ENCODE measurements at regions not wholly inside any gene's neighbourhood (a gene's known extent, or its start where the extent isn't known, plus 50 kb on each side); places are given as distances from the start of the nearest gene placed in this dataset.
"Not testable (repeated sequence)": the region's sequence is repeated elsewhere in the genome, so short reads cannot be mapped to it uniquely, and the experiment has no call there.

- not testable (repeated sequence) for DNase-seq (ENCODE audit: low spot score)
Measured at GRCh38 chr21:28281357-28281756, 711.3 kb downstream of the LTN1 start.

- no peak for DNase-seq (ENCODE audit: low spot score)
Measured at GRCh38 chr21:28280611-28281010, 712.1 kb downstream of the LTN1 start.

GRCh38 chr21:28277324-28277723 is 715.4 kb downstream of the LTN1 start:
- DNase-seq (ENCODE audit: low spot score) = no peak

GRCh38 chr21:28272272-28272992 is 720.2 kb downstream of the LTN1 start:
- DNase-seq (ENCODE audit: low spot score) = no peak

GRCh38 chr21:28269173-28269572 is 723.5 kb downstream of the LTN1 start:
- no peak for DNase-seq (ENCODE audit: low spot score)

GRCh38 chr21:28268685-28269084 is 724.0 kb downstream of the LTN1 start:
- no peak for DNase-seq (ENCODE audit: low spot score)

GRCh38 chr21:28267449-28267848 is 725.2 kb downstream of the LTN1 start:
- DNase-seq (ENCODE audit: low spot score) = no peak

GRCh38 chr21:28266061-28266460 is 726.6 kb downstream of the LTN1 start:
- DNase-seq (ENCODE audit: low spot score) = no peak

- DNase-seq (ENCODE audit: low spot score) = no peak
Measured at GRCh38 chr21:28263974-28264373, 728.7 kb downstream of the LTN1 start.

- DNase-seq (ENCODE audit: low spot score) = no peak
Measured at GRCh38 chr21:28261298-28261697, 731.4 kb downstream of the LTN1 start.

- DNase-seq (ENCODE audit: low spot score) = no peak
Measured at GRCh38 chr21:28257276-28257675, 735.4 kb downstream of the LTN1 start.

GRCh38 chr21:28256837-28257236 is 735.8 kb downstream of the LTN1 start:
- no peak for DNase-seq (ENCODE audit: low spot score)

GRCh38 chr21:28256420-28256831 is 736.3 kb downstream of the LTN1 start:
- no peak for DNase-seq (ENCODE audit: low spot score)

GRCh38 chr21:28253961-28254360 is 738.7 kb downstream of the LTN1 start:
- no peak for DNase-seq (ENCODE audit: low spot score)

GRCh38 chr21:28253338-28253737 is 739.3 kb downstream of the LTN1 start:
- DNase-seq (ENCODE audit: low spot score) = no peak

- no peak for DNase-seq (ENCODE audit: low spot score)
Measured at GRCh38 chr21:28252928-28253327, 739.7 kb downstream of the LTN1 start.

GRCh38 chr21:28250946-28251345 is 741.7 kb downstream of the LTN1 start:
- no peak for DNase-seq (ENCODE audit: low spot score)

- no peak for DNase-seq (ENCODE audit: low spot score)
Measured at GRCh38 chr21:28247454-28248020, 745.1 kb downstream of the LTN1 start.

- DNase-seq (ENCODE audit: low spot score) = no peak
Measured at GRCh38 chr21:28240586-28240985, 752.1 kb downstream of the LTN1 start.

GRCh38 chr21:28239340-28239739 is 753.3 kb downstream of the LTN1 start:
- no peak for DNase-seq (ENCODE audit: low spot score)

- no peak for DNase-seq (ENCODE audit: low spot score)
Measured at GRCh38 chr21:28237661-28238060, 755.0 kb downstream of the LTN1 start.

- DNase-seq (ENCODE audit: low spot score) = no peak
Measured at GRCh38 chr21:28235169-28235895, 757.3 kb downstream of the LTN1 start.

GRCh38 chr21:28234326-28234725 is 758.4 kb downstream of the LTN1 start:
- no peak for DNase-seq (ENCODE audit: low spot score)
